GM23338 (cell line): ENCODE measurements at regions not wholly inside any gene's neighbourhood (a gene's known extent, or its start where the extent isn't known, plus 50 kb on each side); places are given as distances from the start of the nearest gene placed in this dataset.

Experiments
- ATAC-seq: fragments of 200-7000 bp; cut with Tn5 transposase; 3 replicates; pipeline ENCODE4 v1.9.1; 2020
- DNase-seq: peaks from one replicate; pipeline ENCODE4 v3.0.0-alpha.2; 2015; ENCODE audit warnings: low spot score
- H2AFZ ChIP-seq: fragments of 200-600 bp; sonication (generic); 2 replicates; pipeline ENCODE4 v1.8.0; 2016; ENCODE audit warnings: antibody characterized with exemption, mild to moderate bottlenecking, moderate library complexity
- H3F3A ChIP-seq: fragments of 200-600 bp; sonication (generic); replicated peaks from 2 replicates; pipeline ENCODE4 v1.8.0; 2017; ENCODE audit warnings: antibody characterized with exemption, mixed run types, low read depth
- H3K27ac ChIP-seq: fragments of 200-600 bp; sonication (generic); 2 replicates; pipeline ENCODE4 v1.6.1; 2016; ENCODE audit warnings: low read depth
- H3K27me3 ChIP-seq: fragments of 200-600 bp; sonication (generic); 2 replicates; pipeline ENCODE4 v1.8.0; 2016; ENCODE audit warnings: mild to moderate bottlenecking, mixed run types, moderate library complexity; ENCODE audit not compliant: insufficient read depth
- H3K36me3 ChIP-seq: fragments of 200-600 bp; sonication (generic); 2 replicates; pipeline ENCODE4 v1.8.0; 2016; ENCODE audit warnings: mild to moderate bottlenecking; ENCODE audit not compliant: insufficient read depth
- H3K4me1 ChIP-seq: fragments of 200-600 bp; sonication (generic); 2 replicates; pipeline ENCODE4 v1.8.0; 2016; ENCODE audit warnings: mild to moderate bottlenecking, moderate library complexity; ENCODE audit not compliant: insufficient read depth
- H3K4me2 ChIP-seq: fragments of 200-600 bp; sonication (generic); 2 replicates; pipeline ENCODE4 v1.7.1; 2017; ENCODE audit warnings: mixed run types
- H3K4me3 ChIP-seq: fragments of 200-600 bp; sonication (generic); 2 replicates; pipeline ENCODE4 v1.6.1; 2016; ENCODE audit warnings: mixed run types
- H3K79me2 ChIP-seq: fragments of 200-600 bp; sonication (generic); replicated peaks from 2 replicates; pipeline ENCODE4 v1.8.0; 2017; ENCODE audit warnings: mild to moderate bottlenecking; ENCODE audit not compliant: insufficient read depth
- H3K9me2 ChIP-seq: fragments of 200-600 bp; sonication (generic); 2 replicates; pipeline ENCODE4 v1.8.0; 2017; ENCODE audit not compliant: insufficient read depth
- H4K20me1 ChIP-seq: fragments of 200-600 bp; sonication (generic); replicated peaks from 2 replicates; pipeline ENCODE4 v1.8.0; 2017; ENCODE audit warnings: mild to moderate bottlenecking; ENCODE audit not compliant: insufficient read depth
- H3K27ac Mint-ChIP-seq: 2 replicates; pipeline ENCODE4 v1.8.0; 2020; ENCODE audit warnings: inconsistent platforms, mild to moderate bottlenecking, moderate library complexity, mixed read lengths
- H3K27me3 Mint-ChIP-seq: 3 replicates; pipeline ENCODE4 v1.8.0; 2022; ENCODE audit warnings: low read depth, mild to moderate bottlenecking, moderate library complexity, mixed read lengths, inconsistent platforms; ENCODE audit not compliant: insufficient read depth, poor library complexity
- H3K36me3 Mint-ChIP-seq: 3 replicates; pipeline ENCODE4 v1.8.0; 2021; ENCODE audit warnings: low read depth, mild to moderate bottlenecking, inconsistent platforms, moderate library complexity, mixed read lengths
- H3K4me1 Mint-ChIP-seq: 3 replicates; pipeline ENCODE4 v1.8.0; 2020; ENCODE audit warnings: mild to moderate bottlenecking, inconsistent platforms, mixed read lengths
- H3K4me3 Mint-ChIP-seq: 3 replicates; pipeline ENCODE4 v1.8.0; 2021; ENCODE audit warnings: moderate library complexity, mild to moderate bottlenecking, inconsistent platforms, mixed read lengths
- H3K9me3 Mint-ChIP-seq: 3 replicates; pipeline ENCODE4 v1.8.0; 2020; ENCODE audit warnings: moderate library complexity, mild to moderate bottlenecking, inconsistent platforms, mixed read lengths
- REST ChIP-seq: IDR thresholded peaks from one replicate; pipeline ENCODE4 v1.6.1; 2018; ENCODE audit warnings: antibody characterized with exemption; ENCODE audit not compliant: unreplicated experiment
- STAT1 ChIP-seq: IDR thresholded peaks from one replicate; pipeline ENCODE4 v1.6.1; 2016; ENCODE audit warnings: antibody characterized with exemption; ENCODE audit not compliant: unreplicated experiment
- ZNF331 ChIP-seq: fragments of 250-450 bp; sonication (Bioruptor Pico); IDR thresholded peaks from 2 replicates; pipeline ENCODE4 v1.5.0; 2020; ENCODE audit warnings: low read depth, mild to moderate bottlenecking, moderate library complexity
- TF ChIP-seq, protein P1 (sequence below): fragments of 250-450 bp; sonication (Bioruptor Pico); IDR thresholded peaks from 2 replicates; pipeline ENCODE4 v1.5.0; 2020; ENCODE audit warnings: mild to moderate bottlenecking, moderate library complexity

GRCh38 chr6:150537491-150537890 is 62.2 kb upstream of the PLEKHG1 start (continued):
- TF ChIP-seq REST = no peak

DNA sequence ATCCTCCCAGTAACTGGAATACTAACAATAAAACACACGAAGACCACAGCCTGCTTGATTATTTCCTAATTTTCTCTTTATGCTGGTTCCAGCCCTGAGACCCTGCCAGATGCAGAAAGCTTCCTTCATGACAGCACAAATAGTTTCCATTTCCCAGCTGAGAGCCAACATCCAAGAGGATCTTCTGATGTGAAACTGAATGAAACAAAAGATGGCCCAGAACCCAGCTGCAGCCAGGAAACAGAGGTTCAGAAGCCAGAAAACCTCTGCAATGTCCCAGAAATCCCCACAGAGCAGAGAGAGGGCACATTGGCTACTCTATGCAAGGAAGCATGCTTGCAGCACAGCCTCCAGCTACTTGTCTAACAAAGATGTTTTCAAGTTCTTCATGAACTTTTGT is 61.8 kb upstream of the PLEKHG1 start:
- Histone ChIP-seq H3K9me2 (peaks cover 11% of the 10 kb centered on the region), H3F3A (no peaks in the 10 kb centered on the region), H3K27me3 (no peaks in the 10 kb centered on the region), H3K4me2 (no peak overlapping the region), H3K4me3 (no peak overlapping the region), H3K4me1 (no peaks in the 10 kb centered on the region), H2AFZ (no peak overlapping the region), H4K20me1 (no peaks in the 10 kb centered on the region), H3K79me2 (no peaks in the 10 kb centered on the region), H3K27ac (no peak overlapping the region), H3K36me3 (no peaks in the 10 kb centered on the region)
- no peak overlapping the region for H3K27ac Mint-ChIP-seq
- ATAC-seq (no peak), DNase-seq (no peak)
- H3K4me1 Mint-ChIP-seq = no peaks in the 10 kb centered on the region
- H3K9me3 Mint-ChIP-seq = peaks cover 14% of the 10 kb centered on the region
- H3K4me3 Mint-ChIP-seq = no peak overlapping the region
- H3K36me3 Mint-ChIP-seq = no peaks in the 10 kb centered on the region
- H3K27me3 Mint-ChIP-seq = peaks cover 4% of the 10 kb centered on the region
- no peak for TF ChIP-seq STAT1
- TF ChIP-seq ZNF331 (CRISPR knock-in tag) = no peak
- TF ChIP-seq, protein P1, sequence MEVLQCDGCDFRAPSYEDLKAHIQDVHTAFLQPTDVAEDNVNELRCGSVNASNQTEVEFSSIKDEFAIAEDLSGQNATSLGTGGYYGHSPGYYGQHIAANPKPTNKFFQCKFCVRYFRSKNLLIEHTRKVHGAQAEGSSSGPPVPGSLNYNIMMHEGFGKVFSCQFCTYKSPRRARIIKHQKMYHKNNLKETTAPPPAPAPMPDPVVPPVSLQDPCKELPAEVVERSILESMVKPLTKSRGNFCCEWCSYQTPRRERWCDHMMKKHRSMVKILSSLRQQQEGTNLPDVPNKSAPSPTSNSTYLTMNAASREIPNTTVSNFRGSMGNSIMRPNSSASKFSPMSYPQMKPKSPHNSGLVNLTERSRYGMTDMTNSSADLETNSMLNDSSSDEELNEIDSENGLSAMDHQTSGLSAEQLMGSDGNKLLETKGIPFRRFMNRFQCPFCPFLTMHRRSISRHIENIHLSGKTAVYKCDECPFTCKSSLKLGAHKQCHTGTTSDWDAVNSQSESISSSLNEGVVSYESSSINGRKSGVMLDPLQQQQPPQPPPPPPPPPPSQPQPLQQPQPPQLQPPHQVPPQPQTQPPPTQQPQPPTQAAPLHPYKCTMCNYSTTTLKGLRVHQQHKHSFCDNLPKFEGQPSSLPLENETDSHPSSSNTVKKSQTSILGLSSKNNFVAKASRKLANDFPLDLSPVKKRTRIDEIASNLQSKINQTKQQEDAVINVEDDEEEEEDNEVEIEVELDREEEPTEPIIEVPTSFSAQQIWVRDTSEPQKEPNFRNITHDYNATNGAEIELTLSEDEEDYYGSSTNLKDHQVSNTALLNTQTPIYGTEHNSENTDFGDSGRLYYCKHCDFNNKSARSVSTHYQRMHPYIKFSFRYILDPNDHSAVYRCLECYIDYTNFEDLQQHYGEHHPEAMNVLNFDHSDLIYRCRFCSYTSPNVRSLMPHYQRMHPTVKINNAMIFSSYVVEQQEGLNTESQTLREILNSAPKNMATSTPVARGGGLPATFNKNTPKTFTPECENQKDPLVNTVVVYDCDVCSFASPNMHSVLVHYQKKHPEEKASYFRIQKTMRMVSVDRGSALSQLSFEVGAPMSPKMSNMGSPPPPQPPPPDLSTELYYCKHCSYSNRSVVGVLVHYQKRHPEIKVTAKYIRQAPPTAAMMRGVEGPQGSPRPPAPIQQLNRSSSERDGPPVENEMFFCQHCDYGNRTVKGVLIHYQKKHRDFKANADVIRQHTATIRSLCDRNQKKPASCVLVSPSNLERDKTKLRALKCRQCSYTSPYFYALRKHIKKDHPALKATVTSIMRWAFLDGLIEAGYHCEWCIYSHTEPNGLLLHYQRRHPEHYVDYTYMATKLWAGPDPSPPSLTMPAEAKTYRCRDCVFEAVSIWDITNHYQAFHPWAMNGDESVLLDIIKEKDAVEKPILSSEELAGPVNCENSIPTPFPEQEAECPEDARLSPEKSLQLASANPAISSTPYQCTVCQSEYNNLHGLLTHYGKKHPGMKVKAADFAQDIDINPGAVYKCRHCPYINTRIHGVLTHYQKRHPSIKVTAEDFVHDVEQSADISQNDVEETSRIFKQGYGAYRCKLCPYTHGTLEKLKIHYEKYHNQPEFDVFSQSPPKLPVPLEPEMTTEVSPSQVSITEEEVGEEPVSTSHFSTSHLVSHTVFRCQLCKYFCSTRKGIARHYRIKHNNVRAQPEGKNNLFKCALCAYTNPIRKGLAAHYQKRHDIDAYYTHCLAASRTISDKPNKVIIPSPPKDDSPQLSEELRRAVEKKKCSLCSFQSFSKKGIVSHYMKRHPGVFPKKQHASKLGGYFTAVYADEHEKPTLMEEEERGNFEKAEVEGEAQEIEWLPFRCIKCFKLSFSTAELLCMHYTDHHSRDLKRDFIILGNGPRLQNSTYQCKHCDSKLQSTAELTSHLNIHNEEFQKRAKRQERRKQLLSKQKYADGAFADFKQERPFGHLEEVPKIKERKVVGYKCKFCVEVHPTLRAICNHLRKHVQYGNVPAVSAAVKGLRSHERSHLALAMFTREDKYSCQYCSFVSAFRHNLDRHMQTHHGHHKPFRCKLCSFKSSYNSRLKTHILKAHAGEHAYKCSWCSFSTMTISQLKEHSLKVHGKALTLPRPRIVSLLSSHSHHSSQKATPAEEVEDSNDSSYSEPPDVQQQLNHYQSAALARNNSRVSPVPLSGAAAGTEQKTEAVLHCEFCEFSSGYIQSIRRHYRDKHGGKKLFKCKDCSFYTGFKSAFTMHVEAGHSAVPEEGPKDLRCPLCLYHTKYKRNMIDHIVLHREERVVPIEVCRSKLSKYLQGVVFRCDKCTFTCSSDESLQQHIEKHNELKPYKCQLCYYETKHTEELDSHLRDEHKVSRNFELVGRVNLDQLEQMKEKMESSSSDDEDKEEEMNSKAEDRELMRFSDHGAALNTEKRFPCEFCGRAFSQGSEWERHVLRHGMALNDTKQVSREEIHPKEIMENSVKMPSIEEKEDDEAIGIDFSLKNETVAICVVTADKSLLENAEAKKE (CRISPR knock-in tag) = no peak
